GM18873 (cell line): ENCODE measurements at regions not wholly inside any gene's neighbourhood (a gene's known extent, or its start where the extent isn't known, plus 50 kb on each side); places are given as distances from the start of the nearest gene placed in this dataset.
"Not testable (repeated sequence)": the region's sequence is repeated elsewhere in the genome, so short reads cannot be mapped to it uniquely, and the experiment has no call there.

Source experiments
- ATAC-seq: cut with Tn5 transposase; IDR thresholded peaks from one replicate; pipeline ENCODE4 v1.9.1; 2021; ENCODE audit warnings: mild to moderate bottlenecking, moderate library complexity, moderate number of reproducible peaks; ENCODE audit not compliant: unreplicated experiment, low FRiP score

- ATAC-seq: no peak
Observed at GRCh38 chr16:75919664-75920063, 193.4 kb upstream of the CPHXL start.

- ATAC-seq: no peak
Observed at GRCh38 chr16:75921281-75921680, 195.0 kb upstream of the CPHXL start.

- ATAC-seq: no peak
Observed at GRCh38 chr16:75922250-75922649, 196.0 kb upstream of the CPHXL start.

- ATAC-seq: no peak
Observed at GRCh38 chr16:75924397-75924796, 198.1 kb upstream of the CPHXL start.

- no peak for ATAC-seq
Observed at GRCh38 chr16:75927810-75928209, 201.5 kb upstream of the CPHXL start.

GRCh38 chr16:75928295-75928694, 202.0 kb upstream of the CPHXL start:
- ATAC-seq: no peak

- no peak for ATAC-seq
Observed at GRCh38 chr16:75929046-75929445, 202.8 kb upstream of the CPHXL start.

GRCh38 chr16:75931043-75931442, 204.8 kb upstream of the CPHXL start:
- no peak for ATAC-seq

- ATAC-seq: no peak
Observed at GRCh38 chr16:75931970-75932369, 205.7 kb upstream of the CPHXL start.

GRCh38 chr16:75938818-75939217, 212.5 kb upstream of the CPHXL start:
- no peak for ATAC-seq

GRCh38 chr16:75942351-75942750, 216.1 kb upstream of the CPHXL start:
- no peak for ATAC-seq

GRCh38 chr16:75942936-75943335, 216.6 kb upstream of the CPHXL start:
- ATAC-seq: no peak

GRCh38 chr16:75943705-75944514, 217.6 kb upstream of the CPHXL start:
- ATAC-seq: no peak

GRCh38 chr16:75945916-75946457, 219.7 kb upstream of the CPHXL start:
- ATAC-seq: no peak

- no peak for ATAC-seq
Observed at GRCh38 chr16:75947626-75948239, 221.4 kb upstream of the CPHXL start.

GRCh38 chr16:75948441-75948840, 222.2 kb upstream of the CPHXL start:
- no peak for ATAC-seq

GRCh38 chr16:75948886-75949285, 222.6 kb upstream of the CPHXL start:
- ATAC-seq: no peak

- ATAC-seq: no peak
Observed at GRCh38 chr16:75952124-75952523, 225.8 kb upstream of the CPHXL start.

- no peak for ATAC-seq
Observed at GRCh38 chr16:75957870-75958269, 231.6 kb upstream of the CPHXL start.

GRCh38 chr16:75965504-75966374, 239.4 kb upstream of the CPHXL start:
- no peak for ATAC-seq

GRCh38 chr16:75969120-75969519, 242.8 kb upstream of the CPHXL start:
- not testable (repeated sequence) for ATAC-seq
